BLaER1 treated with 17β-estradiol and CSF1 and Interleukin-3, amounts not matched to agents 10 nM and 100 nM (cell line): ENCODE measurements at regions not wholly inside any gene's neighbourhood (a gene's known extent, or its start where the extent isn't known, plus 50 kb on each side); places are given as distances from the start of the nearest gene placed in this dataset.

Experiments used
- H3K27ac ChIP-seq, 11 experiments: shearing (Covaris generic); formaldehyde crosslinking; 2 replicates each; pipeline ENCODE4 v1.8.1; 2022
- H3K27me3 ChIP-seq, 11 experiments: shearing (Covaris generic); formaldehyde crosslinking; 2 replicates each; pipeline ENCODE4 v1.8.1; 2022
- H3K36me3 ChIP-seq, 11 experiments: shearing (Covaris generic); formaldehyde crosslinking; 2 replicates each; pipeline ENCODE4 v1.8.1; 2022
- H3K4me1 ChIP-seq, 10 experiments: shearing (Covaris generic); formaldehyde crosslinking; 2 replicates each; pipeline ENCODE4 v1.8.1; 2022
- H3K4me2 ChIP-seq, 11 experiments: shearing (Covaris generic); formaldehyde crosslinking; 2 replicates each; pipeline ENCODE4 v1.8.1; 2022
- H3K4me3 ChIP-seq, 10 experiments: shearing (Covaris generic); formaldehyde crosslinking; 2 replicates each; pipeline ENCODE4 v1.8.1; 2022
- H3K9ac ChIP-seq, 11 experiments: shearing (Covaris generic); formaldehyde crosslinking; 2 replicates each; pipeline ENCODE4 v1.8.1; 2022
- H3K9me3 ChIP-seq, 11 experiments: shearing (Covaris generic); formaldehyde crosslinking; replicated peaks in 1 of 11; 2 replicates each; pipeline ENCODE4 v1.8.1; 2022
- H4K20me1 ChIP-seq, 11 experiments: shearing (Covaris generic); formaldehyde crosslinking; 2 replicates each; pipeline ENCODE4 v1.8.1; 2022
- Cebpa-rat ChIP-seq, 11 experiments: shearing (Covaris generic); IDR thresholded peaks; 2 replicates each; pipeline ENCODE4 v1.8.1; 2022

DNA sequence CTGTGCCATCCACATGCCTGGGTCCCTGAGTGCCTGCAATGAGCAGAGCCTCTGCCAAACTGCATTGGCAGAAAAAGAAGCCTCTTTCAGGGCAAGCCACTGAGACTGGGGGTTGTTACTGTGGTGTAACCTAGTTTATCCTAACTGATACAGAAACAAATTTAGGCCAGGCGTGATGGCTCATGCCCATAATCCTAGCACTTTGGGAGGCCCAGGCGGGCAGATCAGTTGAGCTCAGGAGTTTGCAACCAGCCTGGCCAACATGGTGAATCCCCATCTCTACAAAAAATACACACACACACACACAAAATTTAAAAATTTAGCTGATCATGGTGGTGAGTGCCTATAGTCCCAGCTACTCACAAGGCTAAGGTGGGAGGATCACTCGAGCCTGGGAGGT, 221.6 kb downstream of the TBC1D2B start:
- Histone ChIP-seq H3K4me1 (peaks cover 21 to 36% (median 26%) of the 10 kb centered on the region in 10 experiments; a peak in 18 of 20 replicates), H3K4me2 (no peak overlapping the region), H3K27me3 (no peaks in the 10 kb centered on the region), H4K20me1 (no peaks in the 10 kb centered on the region; a peak in 1 of 22 replicates), H3K4me3 (no peak overlapping the region), H3K9me3 (peaks cover 0 to 3% (median 0%) of the 10 kb centered on the region in 11 experiments; a peak in 2 of 22 replicates), H3K27ac (no peak overlapping the region), H3K9ac (no peak overlapping the region), H3K36me3 (no peaks in the 10 kb centered on the region)
- no peak for TF ChIP-seq Cebpa-rat (IDR thresholded peaks at IDR 0.05)

GRCh38 chr15:77854980-77855379, 222.3 kb upstream of the LINGO1 start:
- H3K36me3 ChIP-seq, result no peaks in the 10 kb centered on the region
- H3K27me3 ChIP-seq, result no peaks in the 10 kb centered on the region
- H3K4me2 ChIP-seq, result no peak overlapping the region
- peaks cover 6 to 12% (median 8%) of the 10 kb centered on the region in 11 experiments; a peak in 18 of 22 replicates for H3K9me3 ChIP-seq
- TF ChIP-seq Cebpa-rat (IDR thresholded peaks at IDR 0.05), result no peak
- peaks cover 18 to 31% (median 22%) of the 10 kb centered on the region in 10 experiments; a peak in 17 of 20 replicates for H3K4me1 ChIP-seq
- no peaks in the 10 kb centered on the region; a peak in 1 of 22 replicates for H4K20me1 ChIP-seq
- H3K4me3 ChIP-seq, result no peak overlapping the region
- H3K9ac ChIP-seq, result no peak overlapping the region
- no peak overlapping the region for H3K27ac ChIP-seq

DNA sequence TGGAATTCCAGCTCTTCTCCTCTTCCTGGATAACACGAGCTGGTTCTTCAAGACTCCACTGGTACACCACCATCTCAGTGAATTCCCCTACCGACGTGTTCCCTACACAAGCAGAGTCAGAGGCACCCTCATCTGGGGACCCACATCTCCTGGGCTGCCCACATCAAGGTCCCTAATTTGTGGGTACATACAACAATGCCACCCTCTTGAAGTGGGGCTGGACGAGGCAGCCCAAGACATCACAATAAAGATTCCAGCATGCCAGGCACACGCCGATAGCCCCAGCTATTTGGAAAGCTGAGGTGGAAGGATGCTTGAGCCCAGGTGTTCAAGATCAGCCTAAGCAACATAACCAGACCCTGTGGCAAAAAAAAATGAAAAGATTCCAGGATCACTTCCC, 221.2 kb upstream of the LINGO1 start:
- Histone ChIP-seq H3K27me3 (no peaks in the 10 kb centered on the region), H4K20me1 (no peaks in the 10 kb centered on the region; a peak in 1 of 22 replicates)

GRCh38 chr15:77853008-77853328, 220.3 kb upstream of the LINGO1 start:
- Histone ChIP-seq H4K20me1 (no peaks in the 10 kb centered on the region; a peak in 1 of 22 replicates), H3K27me3 (no peaks in the 10 kb centered on the region), H3K27ac (no peak overlapping the region), H3K9me3 (peaks cover 12 to 29% (median 20%) of the 10 kb centered on the region in 11 experiments; a peak in 20 of 22 replicates), H3K4me2 (no peak overlapping the region), H3K4me1 (peaks cover 0 to 17% (median 11%) of the 10 kb centered on the region in 10 experiments; a peak in 9 of 20 replicates), H3K9ac (no peak overlapping the region), H3K4me3 (no peak overlapping the region), H3K36me3 (no peaks in the 10 kb centered on the region)
- no peak for TF ChIP-seq Cebpa-rat (IDR thresholded peaks at IDR 0.05)

More for the DNA sequence above, 221.2 kb upstream of the LINGO1 start:
- no peak overlapping the region for H3K9ac ChIP-seq
- H3K9me3 ChIP-seq, result peaks cover 12 to 22% (median 18%) of the 10 kb centered on the region in 11 experiments; a peak in 20 of 22 replicates
- peaks cover 7 to 21% (median 15%) of the 10 kb centered on the region in 10 experiments; a peak in 17 of 20 replicates for H3K4me1 ChIP-seq
- H3K4me3 ChIP-seq, result no peak overlapping the region
- H3K27ac ChIP-seq, result no peak overlapping the region
- no peak overlapping the region for H3K4me2 ChIP-seq
- H3K36me3 ChIP-seq, result no peaks in the 10 kb centered on the region
- TF ChIP-seq Cebpa-rat (IDR thresholded peaks at IDR 0.05), result no peak

DNA sequence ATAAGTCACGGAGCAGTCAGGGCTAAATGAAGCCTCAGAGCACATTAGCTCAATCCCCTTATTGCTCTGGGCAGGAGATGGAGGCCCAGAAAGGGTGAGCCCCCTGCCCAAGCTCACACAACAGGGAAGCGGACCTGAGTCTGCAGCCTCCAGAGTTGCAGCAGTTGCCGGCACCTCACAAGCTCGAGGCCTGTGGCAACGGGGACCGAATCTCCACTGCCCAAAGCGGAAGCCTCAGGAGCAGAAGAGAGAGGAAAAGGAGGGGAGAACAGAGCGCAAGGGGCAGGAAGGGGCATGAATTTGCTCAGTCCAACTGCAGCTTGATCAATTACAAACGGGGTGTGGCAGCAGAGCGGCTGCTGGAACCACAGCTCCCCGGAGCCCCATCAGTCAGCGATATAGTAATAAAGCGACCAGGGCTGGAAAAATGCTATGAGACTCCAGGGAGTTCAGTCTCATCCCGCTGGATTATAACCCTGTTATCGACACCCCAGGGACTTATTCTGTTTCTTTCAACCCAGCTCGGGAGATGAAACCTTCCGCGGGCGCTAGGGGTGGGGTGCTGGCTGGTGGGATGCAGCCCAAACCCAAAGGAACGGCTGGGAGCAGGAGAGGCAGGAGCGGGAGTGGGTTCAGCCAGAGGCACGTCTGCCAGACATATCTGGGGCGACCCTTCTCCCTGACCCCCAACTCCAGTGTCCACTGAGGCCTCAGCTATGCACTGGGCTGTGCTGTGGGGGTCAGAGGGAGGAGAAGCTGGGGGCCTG, 219.7 kb upstream of the LINGO1 start:
- TF ChIP-seq Cebpa-rat (IDR thresholded peaks at IDR 0.05), result no peak
- Histone ChIP-seq H3K9me3 (peaks cover 12 to 33% (median 20%) of the 10 kb centered on the region in 11 experiments; a peak in 20 of 22 replicates), H3K27me3 (no peaks in the 10 kb centered on the region)

DNA sequence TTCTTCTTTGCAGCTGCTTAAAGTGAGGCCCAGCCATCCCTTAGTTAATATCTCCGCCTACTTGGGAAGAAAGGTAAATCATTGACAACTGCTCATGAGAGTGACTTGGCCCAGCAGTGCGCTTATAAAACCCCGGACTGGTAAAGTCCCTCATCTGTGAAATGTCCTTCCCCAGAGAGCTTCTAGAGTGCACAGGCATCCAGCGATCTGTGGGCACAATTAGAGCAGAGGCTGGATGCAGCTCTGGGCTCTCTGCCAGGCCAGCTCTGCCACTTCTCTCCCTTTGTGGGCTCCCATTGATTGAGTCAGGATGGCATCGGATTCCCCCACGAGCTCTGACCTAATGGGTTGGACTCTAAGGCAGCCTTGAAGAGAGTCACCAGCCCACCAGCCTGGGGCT, 219.0 kb upstream of the LINGO1 start:
- Histone ChIP-seq H3K27ac (no peak overlapping the region), H3K4me2 (peak overlapping the region in 8 of 11 experiments; percentile 2 to 31 (median 18); a peak in 6 of 22 replicates), H3K4me1 (peaks cover 0 to 17% (median 11%) of the 10 kb centered on the region in 10 experiments; a peak in 9 of 20 replicates), H3K9ac (no peak overlapping the region), H3K4me3 (no peak overlapping the region), H3K9me3 (peaks cover 12 to 39% (median 20%) of the 10 kb centered on the region in 11 experiments; a peak in 20 of 22 replicates), H4K20me1 (no peaks in the 10 kb centered on the region), H3K27me3 (no peaks in the 10 kb centered on the region), H3K36me3 (no peaks in the 10 kb centered on the region)
- TF ChIP-seq Cebpa-rat (IDR thresholded peaks at IDR 0.05), result no peak

More for the DNA sequence above, 219.7 kb upstream of the LINGO1 start:
- H3K4me3 ChIP-seq, result no peak overlapping the region
- H3K4me2 ChIP-seq, result peak overlapping the region in 5 of 11 experiments; percentile 11 to 22 (median 16); a peak in 3 of 22 replicates
- H3K36me3 ChIP-seq, result no peaks in the 10 kb centered on the region
- peaks cover 0 to 17% (median 11%) of the 10 kb centered on the region in 10 experiments; a peak in 9 of 20 replicates for H3K4me1 ChIP-seq
- H4K20me1 ChIP-seq, result no peaks in the 10 kb centered on the region; a peak in 1 of 22 replicates
- no peak overlapping the region for H3K27ac ChIP-seq
- no peak overlapping the region for H3K9ac ChIP-seq

DNA sequence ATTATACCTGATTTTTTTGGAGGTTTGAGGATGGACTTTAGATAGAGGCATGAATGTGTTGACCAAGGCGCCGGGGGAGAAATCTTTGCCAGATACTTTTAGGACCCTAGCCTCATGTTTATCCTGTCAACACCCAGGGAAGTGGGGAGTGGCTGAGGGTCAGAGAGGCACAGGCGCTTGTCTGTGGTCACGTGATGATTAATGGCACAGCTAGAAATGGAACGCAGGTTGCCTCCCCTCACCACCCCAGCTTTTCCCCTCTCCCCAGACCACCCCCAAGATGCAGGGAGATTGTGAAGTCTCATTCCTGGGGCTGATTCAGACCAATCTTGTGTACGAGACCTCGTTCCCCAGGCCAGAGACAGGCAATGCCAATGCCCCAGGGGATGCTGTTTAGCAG, 218.4 kb upstream of the LINGO1 start:
- TF ChIP-seq Cebpa-rat (IDR thresholded peaks at IDR 0.05), result no peak
- Histone ChIP-seq H3K4me1 (peaks cover 0 to 17% (median 11%) of the 10 kb centered on the region in 10 experiments; a peak in 10 of 20 replicates), H4K20me1 (no peaks in the 10 kb centered on the region), H3K9ac (no peak overlapping the region), H3K27ac (no peak overlapping the region), H3K4me2 (peak overlapping the region in 6 of 11 experiments; percentile 11 to 31 (median 20); a peak in 5 of 22 replicates), H3K36me3 (no peaks in the 10 kb centered on the region), H3K9me3 (peaks cover 16 to 45% (median 26%) of the 10 kb centered on the region in 11 experiments; a peak in 21 of 22 replicates), H3K27me3 (no peaks in the 10 kb centered on the region), H3K4me3 (no peak overlapping the region)

- Histone ChIP-seq H3K27ac (no peak overlapping the region), H3K4me2 (no peak overlapping the region), H3K36me3 (no peaks in the 10 kb centered on the region; a peak in 1 of 22 replicates), H3K9me3 (peaks cover 40 to 75% (median 52%) of the 10 kb centered on the region in 11 experiments), H3K27me3 (no peaks in the 10 kb centered on the region), H4K20me1 (no peaks in the 10 kb centered on the region), H3K4me3 (no peak overlapping the region), H3K4me1 (peaks cover 7 to 32% (median 9%) of the 10 kb centered on the region in 10 experiments; a peak in 13 of 20 replicates), H3K9ac (no peak overlapping the region)
- TF ChIP-seq Cebpa-rat (IDR thresholded peaks at IDR 0.05), result no peak
Measured at GRCh38 chr15:77846986-77847385, 214.3 kb upstream of the LINGO1 start.

GRCh38 chr15:77846360-77846759, 213.6 kb upstream of the LINGO1 start:
- Histone ChIP-seq H3K27me3 (no peaks in the 10 kb centered on the region), H3K9me3 (peaks cover 40 to 75% (median 52%) of the 10 kb centered on the region in 11 experiments), H3K27ac (no peak overlapping the region), H3K4me1 (peaks cover under 1 to 33% (median 3%) of the 10 kb centered on the region in 10 experiments; a peak in 13 of 20 replicates), H3K9ac (no peak overlapping the region), H4K20me1 (no peaks in the 10 kb centered on the region), H3K36me3 (no peaks in the 10 kb centered on the region; a peak in 1 of 22 replicates), H3K4me2 (no peak overlapping the region), H3K4me3 (no peak overlapping the region)
- TF ChIP-seq Cebpa-rat (IDR thresholded peaks at IDR 0.05), result no peak
